Activated CD8-positive, alpha-beta memory T cell treated with anti-CD3 and anti-CD28 coated beads, Interleukin-2, amount 50 U/mL, for 4 hours (primary cell): ENCODE measurements at regions not wholly inside any gene's neighbourhood (a gene's known extent, or its start where the extent isn't known, plus 50 kb on each side); places are given as distances from the start of the nearest gene placed in this dataset.
"Not testable (repeated sequence)": the region's sequence is repeated elsewhere in the genome, so short reads cannot be mapped to it uniquely, and the experiment has no call there.

Experiments used
- DNase-seq: peaks from one replicate; pipeline ENCODE4 v3.0.0-alpha.2; 2020

GRCh38 chr6:44036699-44037101, 90.6 kb downstream of the MRPL14 start:
- DNase-seq: no peak

- no peak for DNase-seq
Measured at GRCh38 chr6:44036196-44036595, 91.1 kb downstream of the MRPL14 start.

GRCh38 chr6:44035621-44036020, 91.6 kb downstream of the MRPL14 start:
- no peak for DNase-seq

- no peak for DNase-seq
Measured at GRCh38 chr6:44034931-44035345, 92.3 kb downstream of the MRPL14 start.

DNA sequence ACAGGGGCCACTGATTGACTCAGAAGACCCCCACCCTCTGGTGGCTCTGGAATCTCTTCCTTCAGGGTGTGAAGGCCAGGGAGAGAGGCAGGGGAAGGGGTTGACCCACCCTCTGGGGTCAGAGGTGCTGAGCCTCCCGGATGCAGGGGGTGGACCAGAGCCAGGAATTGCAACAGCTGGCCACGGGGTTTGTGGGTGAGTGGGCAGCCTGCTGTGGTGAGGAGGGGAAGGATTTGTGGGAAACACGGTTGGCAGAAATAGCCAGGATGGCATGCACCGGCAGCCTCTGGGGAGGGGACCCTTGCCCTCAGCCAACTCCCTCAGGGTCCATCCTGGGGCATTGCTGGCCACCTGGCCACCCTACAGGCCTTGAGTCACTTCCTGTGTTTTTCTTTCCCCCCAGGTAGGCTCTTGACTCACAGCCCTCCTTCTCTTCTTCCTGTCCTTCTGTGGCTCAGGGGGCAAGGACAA, 92.8 kb downstream of the MRPL14 start:
- no peak for DNase-seq

GRCh38 chr6:44030812-44031454, 96.3 kb downstream of the MRPL14 start:
- DNase-seq: no peak

GRCh38 chr6:44029444-44030185, 97.6 kb downstream of the MRPL14 start:
- no peak for DNase-seq

GRCh38 chr6:44028789-44029310, 98.4 kb downstream of the MRPL14 start:
- DNase-seq: no peak

- DNase-seq: no peak
Measured at GRCh38 chr6:44025226-44025625, 102.0 kb downstream of the MRPL14 start.

DNA sequence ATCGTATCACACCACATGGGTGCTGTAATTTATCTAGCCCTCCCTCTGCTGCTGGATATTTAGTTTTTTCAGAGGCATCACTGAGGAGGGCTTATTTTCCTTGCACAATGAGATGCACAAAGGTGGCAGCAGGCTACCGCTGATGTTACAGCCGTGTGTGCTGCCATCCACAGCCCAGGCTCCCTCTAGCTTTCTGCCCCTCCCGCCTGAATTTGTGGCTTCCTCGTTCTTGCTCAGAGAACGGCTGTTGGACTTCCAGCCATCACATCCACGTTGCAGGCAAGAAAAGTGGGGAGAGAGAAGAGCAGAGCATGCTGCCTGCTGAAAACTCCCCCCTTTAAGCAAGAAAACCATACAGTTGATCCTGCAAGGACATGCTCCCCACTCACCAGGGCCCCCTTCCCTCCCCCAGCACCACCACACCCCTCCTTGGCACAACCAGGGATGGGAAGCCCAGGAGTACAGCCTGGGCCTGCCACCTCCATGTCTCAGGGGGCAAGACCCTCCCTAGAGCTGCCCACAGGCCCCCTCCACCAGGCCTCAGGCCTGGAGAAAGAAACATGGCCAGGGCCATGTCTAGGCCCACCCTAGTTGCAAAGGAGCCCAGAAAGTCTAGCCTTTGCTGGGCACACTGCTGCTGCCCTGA, 102.6 kb downstream of the MRPL14 start:
- DNase-seq: no peak

GRCh38 chr6:44023586-44024454, 103.4 kb downstream of the MRPL14 start:
- no peak for DNase-seq

DNA sequence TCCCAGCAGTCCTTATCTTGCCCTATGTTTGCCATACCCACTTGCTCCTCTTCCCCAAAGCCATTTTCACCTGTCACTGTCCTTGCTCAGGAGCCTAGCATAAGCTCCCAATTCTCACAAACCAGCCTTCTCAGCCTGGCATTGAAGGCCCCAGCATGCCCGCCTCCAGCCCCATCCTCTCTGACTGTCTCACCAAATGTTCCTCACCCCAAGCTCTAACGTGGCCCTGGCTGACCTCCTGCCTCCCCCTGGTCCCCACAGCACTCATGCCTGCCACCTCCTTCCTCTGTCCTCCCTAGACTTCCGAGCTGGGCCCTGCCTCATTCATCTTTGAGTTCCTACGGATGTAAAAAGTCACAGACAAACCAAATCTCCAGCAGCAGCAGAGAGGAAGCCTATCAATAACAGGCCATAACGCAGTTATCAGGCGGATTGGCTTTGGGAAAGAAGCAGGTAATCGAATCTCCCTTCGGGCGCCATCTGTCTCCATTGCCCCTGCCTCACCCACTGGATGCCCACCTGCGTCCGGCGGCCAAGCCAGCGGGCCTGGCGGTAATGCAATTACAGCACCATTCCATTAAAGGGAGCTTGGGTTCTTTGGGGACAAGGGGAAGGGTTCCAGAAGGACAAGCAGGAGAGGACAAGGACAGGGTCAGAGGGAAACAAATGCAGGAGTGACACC, 104.4 kb downstream of the MRPL14 start:
- no peak for DNase-seq

GRCh38 chr6:44022296-44022661, 105.0 kb downstream of the MRPL14 start:
- no peak for DNase-seq

DNA sequence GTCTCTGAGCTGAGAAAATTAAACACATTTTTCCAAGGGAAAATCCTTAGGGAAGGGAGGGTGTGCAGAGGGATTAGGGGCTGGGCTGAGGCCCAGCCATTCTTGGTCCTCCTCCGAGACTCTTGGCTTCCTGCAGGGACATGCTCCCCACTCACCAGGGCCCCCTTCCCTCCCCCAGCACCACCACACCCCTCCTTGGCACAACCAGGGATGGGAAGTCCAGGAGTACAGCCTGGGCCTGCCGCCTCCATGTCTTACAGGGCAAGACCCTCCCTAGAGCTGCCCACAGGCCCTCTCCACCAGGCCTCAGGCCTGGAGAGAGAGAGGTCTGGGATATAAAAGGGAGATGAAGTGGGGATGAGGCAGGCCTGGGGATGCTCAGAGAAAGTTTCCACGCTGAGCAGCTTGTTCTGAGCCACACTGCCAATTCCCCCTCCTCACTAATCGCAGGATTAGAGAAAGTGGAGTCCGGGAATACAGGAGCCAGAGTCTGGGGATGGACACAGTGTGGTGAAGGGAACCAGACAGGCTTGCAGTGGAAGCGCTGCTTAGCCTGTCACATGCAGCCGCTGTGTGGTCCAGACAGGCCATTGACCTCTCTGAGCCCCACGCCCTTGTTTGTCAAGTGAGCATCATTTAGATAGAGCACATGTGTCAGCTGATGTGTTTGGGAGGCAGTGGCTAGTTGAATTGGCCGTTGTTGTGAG, 105.5 kb downstream of the MRPL14 start:
- DNase-seq: no peak

DNA sequence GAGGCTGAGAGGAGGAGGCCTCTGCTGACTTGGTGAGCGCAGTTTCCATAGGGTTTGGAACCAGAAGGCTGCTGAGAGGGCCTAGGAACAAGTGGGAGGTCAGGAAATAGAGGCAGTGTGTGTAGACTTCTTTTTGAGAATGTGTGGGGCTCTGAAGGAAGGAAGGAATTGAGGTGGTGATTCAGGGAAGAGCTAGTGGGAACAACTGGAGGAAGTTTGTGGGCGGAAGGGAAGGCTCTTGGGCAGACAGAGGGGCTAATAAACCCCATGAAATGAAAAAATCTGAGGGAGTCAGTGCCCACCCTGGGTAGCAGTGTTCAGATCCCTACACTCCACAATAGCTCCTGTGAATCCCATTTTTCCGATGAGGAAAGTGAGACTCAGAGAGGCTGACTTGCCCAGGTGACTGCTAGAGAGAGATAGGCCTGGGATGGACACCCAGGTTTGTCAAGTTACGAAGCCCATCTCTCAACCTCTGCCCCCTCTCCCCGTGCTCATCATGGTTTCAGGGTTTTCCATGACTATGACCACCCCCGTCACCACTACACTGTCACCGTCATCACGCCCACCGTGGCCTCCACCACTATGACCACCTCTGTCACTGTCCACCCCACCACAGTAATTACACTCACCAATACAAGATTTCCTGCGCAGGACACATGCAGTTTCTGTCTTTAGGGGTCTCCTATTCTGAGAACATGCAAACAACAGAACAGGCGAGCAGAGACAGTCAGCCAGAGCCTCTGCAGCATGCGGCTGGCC, 106.4 kb downstream of the MRPL14 start:
- DNase-seq: no peak

DNA sequence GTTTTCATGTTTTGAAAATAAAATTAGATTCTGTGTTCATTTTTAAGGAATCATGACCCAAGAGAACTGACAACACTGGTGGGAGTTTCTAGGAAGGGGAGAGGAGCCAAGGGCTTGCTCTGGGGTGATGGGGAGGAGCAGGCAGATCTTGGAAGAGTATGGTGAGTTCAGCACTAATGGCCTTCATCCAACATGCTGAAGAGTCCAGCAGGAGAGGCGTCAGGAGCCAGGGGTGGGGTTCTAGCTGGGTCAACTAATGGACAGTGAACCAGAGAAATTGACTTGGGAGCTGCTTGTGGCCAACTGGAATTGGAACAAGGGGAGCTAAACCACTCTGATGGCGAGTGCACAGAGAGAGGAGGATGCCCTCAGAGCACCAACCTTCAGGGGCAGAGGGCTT, 107.1 kb downstream of the MRPL14 start:
- DNase-seq: no peak

DNA sequence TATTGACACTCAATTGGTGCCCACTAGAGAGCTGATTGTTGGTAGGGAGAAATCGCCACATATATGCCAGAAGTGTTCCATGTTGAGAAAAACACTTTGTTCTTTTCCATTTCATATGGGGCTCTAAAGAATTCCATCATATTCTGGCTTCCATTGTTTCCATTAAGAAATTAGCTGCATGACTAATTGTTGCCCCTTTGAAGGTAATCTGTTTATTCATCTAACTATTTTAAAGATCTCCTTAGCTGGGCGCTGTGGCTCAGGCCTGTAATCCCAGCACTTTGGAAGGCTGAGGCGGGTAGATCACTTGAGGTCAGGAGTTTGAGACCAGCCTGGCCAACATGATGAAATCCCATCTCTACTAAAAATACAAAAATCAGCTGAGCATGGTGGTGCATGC, 109.9 kb downstream of the MRPL14 start:
- DNase-seq: not testable (repeated sequence)

GRCh38 chr6:44016131-44016870, 111.0 kb downstream of the MRPL14 start:
- no peak for DNase-seq

DNA sequence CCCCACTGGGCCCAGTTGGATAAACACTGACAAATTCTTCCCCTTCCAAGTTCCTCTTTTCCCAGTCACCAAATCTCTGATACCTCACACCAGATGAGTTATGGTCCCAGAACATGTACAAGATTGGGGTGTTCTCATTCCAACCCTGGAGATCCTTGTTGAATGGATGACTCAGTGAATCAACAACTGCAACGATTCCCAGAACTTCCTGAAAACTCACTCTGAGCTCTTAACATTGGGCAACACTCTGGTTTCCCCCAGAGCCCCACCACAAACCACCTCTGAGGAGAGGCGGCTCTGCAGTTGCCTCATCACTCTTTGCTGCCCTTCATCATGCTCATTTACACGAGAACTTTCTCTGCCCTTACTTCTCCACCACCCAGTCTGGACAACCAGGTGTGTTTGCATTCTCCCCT, 115.2 kb downstream of the MRPL14 start:
- peak; percentile 1 for DNase-seq

DNA sequence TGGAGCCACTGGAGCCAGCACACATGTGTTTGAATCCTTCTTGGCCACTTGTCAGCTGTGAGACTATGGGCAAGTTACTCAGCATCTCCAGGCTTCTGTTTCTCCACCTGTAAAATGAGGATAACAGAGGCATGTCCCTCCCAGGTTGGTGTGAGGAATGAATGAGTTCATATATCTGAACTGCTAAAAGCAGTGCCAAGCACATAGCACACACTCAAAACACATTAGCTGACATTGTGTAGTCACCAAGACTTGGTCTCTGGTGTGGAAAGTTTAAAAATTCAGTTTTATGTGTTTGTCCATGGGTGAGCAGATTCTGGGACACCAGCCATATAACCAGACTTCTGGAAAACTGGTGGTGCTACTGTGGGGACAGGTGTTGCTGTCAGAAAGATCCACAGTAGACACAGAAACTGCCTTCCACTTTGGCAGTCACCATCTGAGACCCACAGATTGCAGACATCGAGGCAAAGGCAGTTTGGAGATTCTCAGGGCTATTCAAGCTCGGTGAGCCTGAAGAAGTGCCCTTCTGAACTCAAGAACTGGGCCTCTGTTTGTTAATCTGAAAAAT, 115.8 kb downstream of the MRPL14 start:
- peak; percentile 1 for DNase-seq
